ENCODE measurements at regions not wholly inside any gene's neighbourhood (a gene's known extent, or its start where the extent isn't known, plus 50 kb on each side); places are given as distances from the start of the nearest gene placed in this dataset.

GRCh38 chr14:101501341-101501740 lies 60.0 kb upstream of the DIO3 start:
- TF ChIP-seq EZH2phosphoT487 (IDR thresholded peaks at IDR 0.05; ENCODE audit: borderline replicate concordance, low read depth, low read length) (no peak), CTCF (conservative IDR thresholded peaks at IDR 0.05; ENCODE audit: low read length) (no peak)

Measured in OCI-LY7 (cell line).